ENCODE measurements at regions not wholly inside any gene's neighbourhood (a gene's known extent, or its start where the extent isn't known, plus 50 kb on each side); places are given as distances from the start of the nearest gene placed in this dataset.

DNA sequence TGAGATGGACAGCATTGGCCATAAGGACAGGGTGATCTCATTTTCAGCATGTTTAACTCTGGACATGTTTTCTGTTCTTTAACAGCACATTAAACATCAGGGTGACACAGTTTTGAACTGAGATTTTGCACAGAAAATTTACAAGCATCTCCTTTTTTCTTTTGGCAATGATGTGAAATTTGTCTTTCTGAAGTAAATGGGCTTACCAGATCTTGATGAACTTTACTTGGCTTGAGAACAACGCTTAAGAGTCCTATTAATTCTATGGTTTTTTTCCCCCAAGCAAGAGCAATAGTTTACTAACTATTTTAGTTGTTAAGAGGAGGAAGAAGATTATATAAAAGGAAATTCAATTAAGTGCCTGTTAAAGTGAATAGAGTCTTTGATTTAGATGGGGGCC lies 491.0 kb downstream of the SNAPC1 start:
- Histone ChIP-seq H3K9me3 (ENCODE audit: control extremely low read depth in 1 of 3, control insufficient read depth in 2 of 3, insufficient read depth in 1 of 3, low read length in 2 of 3) (no peaks in the 10 kb centered on the region), H3K4me3 (ENCODE audit: control extremely low read depth in 1 of 5, extremely low read depth in 1 of 5, insufficient read depth in 1 of 5, low read depth in 2 of 5, low read length in 4 of 5) (no peak overlapping the region), H4K20me1 (ENCODE audit: control insufficient read depth, insufficient read depth, low read length, poor library complexity, severe bottlenecking) (no peaks in the 10 kb centered on the region), H3K79me2 (ENCODE audit: control insufficient read depth, insufficient read depth, low read length) (no peaks in the 10 kb centered on the region), H3K36me3 (replicated peaks in 1 of 2; ENCODE audit: control extremely low read depth in 1 of 2, control insufficient read depth in 1 of 2, extremely low read depth in 1 of 2, insufficient read depth in 2 of 2, low read length in 1 of 2) (no peaks in the 10 kb centered on the region), H3K9ac (ENCODE audit: low read length) (no peak overlapping the region), H3K27ac (ENCODE audit: low read length in 2 of 2) (no peak overlapping the region), H2AFZ (ENCODE audit: insufficient read depth, low read depth, low read length, poor library complexity, severe bottlenecking) (no peak overlapping the region), H3K4me1 (ENCODE audit: control insufficient read depth in 2 of 2, insufficient read depth in 2 of 2, low read length in 2 of 2) (no peaks in the 10 kb centered on the region), H3K4me2 (replicated peaks; ENCODE audit: low read depth, low read length, poor library complexity, severe bottlenecking) (no peak overlapping the region), H3K27me3 (replicated peaks in 1 of 4; ENCODE audit: control extremely low read depth in 1 of 4, control insufficient read depth in 3 of 4, insufficient read depth in 4 of 4, low read length in 3 of 4) (no peaks in the 10 kb centered on the region)
- ChIA-PET POLR2A (no interaction called here), CTCF (no interaction called here)
- Mint-ChIP-seq H3K9me3 (ENCODE audit: insufficient read depth) (no peaks in the 10 kb centered on the region), H3K27ac (no peak overlapping the region), H3K27me3 (peaks cover 16% of the 10 kb centered on the region), H3K4me3 (no peak overlapping the region), H3K4me1 (no peaks in the 10 kb centered on the region)
- DNase-seq (no peak), ATAC-seq (ENCODE audit: low read depth) (no peak)
- TF ChIP-seq, protein P1, sequence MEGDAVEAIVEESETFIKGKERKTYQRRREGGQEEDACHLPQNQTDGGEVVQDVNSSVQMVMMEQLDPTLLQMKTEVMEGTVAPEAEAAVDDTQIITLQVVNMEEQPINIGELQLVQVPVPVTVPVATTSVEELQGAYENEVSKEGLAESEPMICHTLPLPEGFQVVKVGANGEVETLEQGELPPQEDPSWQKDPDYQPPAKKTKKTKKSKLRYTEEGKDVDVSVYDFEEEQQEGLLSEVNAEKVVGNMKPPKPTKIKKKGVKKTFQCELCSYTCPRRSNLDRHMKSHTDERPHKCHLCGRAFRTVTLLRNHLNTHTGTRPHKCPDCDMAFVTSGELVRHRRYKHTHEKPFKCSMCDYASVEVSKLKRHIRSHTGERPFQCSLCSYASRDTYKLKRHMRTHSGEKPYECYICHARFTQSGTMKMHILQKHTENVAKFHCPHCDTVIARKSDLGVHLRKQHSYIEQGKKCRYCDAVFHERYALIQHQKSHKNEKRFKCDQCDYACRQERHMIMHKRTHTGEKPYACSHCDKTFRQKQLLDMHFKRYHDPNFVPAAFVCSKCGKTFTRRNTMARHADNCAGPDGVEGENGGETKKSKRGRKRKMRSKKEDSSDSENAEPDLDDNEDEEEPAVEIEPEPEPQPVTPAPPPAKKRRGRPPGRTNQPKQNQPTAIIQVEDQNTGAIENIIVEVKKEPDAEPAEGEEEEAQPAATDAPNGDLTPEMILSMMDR (IDR thresholded peaks at IDR 0.05): no peak
- no peak for TF ChIP-seq EZH2 (IDR thresholded peaks at IDR 0.05; ENCODE audit: borderline replicate concordance, insufficient read depth, low read depth, low read length, poor library complexity, severe bottlenecking)
- intact Hi-C loops (cut with micrococcal nuclease): no loop called here
- no CpG with 5 or more reads among the region's 1 CpG for WGBS (ENCODE audit: insufficient coverage)

DNA sequence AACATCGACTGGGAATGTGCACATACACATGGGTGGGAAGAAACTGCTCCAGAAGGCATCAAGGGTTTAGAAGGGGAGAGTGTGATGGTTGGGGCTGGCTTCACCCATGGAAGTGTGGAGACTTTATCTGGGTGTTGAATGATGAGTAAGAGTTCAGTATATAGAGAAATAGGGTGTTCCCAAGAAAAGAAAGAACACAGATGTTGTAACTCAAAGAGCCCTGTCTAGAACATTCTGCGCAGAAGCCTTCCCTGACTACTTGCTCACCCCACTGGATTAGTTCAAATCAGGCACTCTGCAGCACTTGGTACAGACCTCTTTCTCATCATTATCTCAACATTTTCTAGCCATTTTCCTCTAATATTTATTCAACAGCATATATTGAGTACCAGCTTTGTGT lies 491.7 kb downstream of the SNAPC1 start:
- Mint-ChIP-seq H3K4me3 (no peak overlapping the region), H3K27ac (no peak overlapping the region), H3K9me3 (ENCODE audit: insufficient read depth) (no peaks in the 10 kb centered on the region), H3K4me1 (no peaks in the 10 kb centered on the region), H3K27me3 (peaks cover 12% of the 10 kb centered on the region)
- ATAC-seq (ENCODE audit: low read depth) (no peak), DNase-seq (no peak)
- ChIA-PET POLR2A (no interaction called here), CTCF (no interaction called here)
- Histone ChIP-seq H3K4me3 (ENCODE audit: control extremely low read depth in 1 of 5, extremely low read depth in 1 of 5, insufficient read depth in 1 of 5, low read depth in 2 of 5, low read length in 4 of 5) (no peak overlapping the region), H3K79me2 (ENCODE audit: control insufficient read depth, insufficient read depth, low read length) (no peaks in the 10 kb centered on the region), H3K9ac (ENCODE audit: low read length) (no peak overlapping the region), H2AFZ (ENCODE audit: insufficient read depth, low read depth, low read length, poor library complexity, severe bottlenecking) (no peak overlapping the region), H3K27ac (ENCODE audit: low read length in 2 of 2) (no peak overlapping the region), H3K36me3 (replicated peaks in 1 of 2; ENCODE audit: control extremely low read depth in 1 of 2, control insufficient read depth in 1 of 2, extremely low read depth in 1 of 2, insufficient read depth in 2 of 2, low read length in 1 of 2) (no peaks in the 10 kb centered on the region), H3K27me3 (replicated peaks in 1 of 4; ENCODE audit: control extremely low read depth in 1 of 4, control insufficient read depth in 3 of 4, insufficient read depth in 4 of 4, low read length in 3 of 4) (no peaks in the 10 kb centered on the region), H3K9me3 (ENCODE audit: control extremely low read depth in 1 of 3, control insufficient read depth in 2 of 3, insufficient read depth in 1 of 3, low read length in 2 of 3) (no peaks in the 10 kb centered on the region), H4K20me1 (ENCODE audit: control insufficient read depth, insufficient read depth, low read length, poor library complexity, severe bottlenecking) (no peaks in the 10 kb centered on the region), H3K4me2 (replicated peaks; ENCODE audit: low read depth, low read length, poor library complexity, severe bottlenecking) (no peak overlapping the region), H3K4me1 (ENCODE audit: control insufficient read depth in 2 of 2, insufficient read depth in 2 of 2, low read length in 2 of 2) (no peaks in the 10 kb centered on the region)
- 100% methylated on average over 2 of the region's 2 CpGs for WGBS (ENCODE audit: insufficient coverage)
- TF ChIP-seq, protein P1 (IDR thresholded peaks at IDR 0.05): no peak
- no peak for TF ChIP-seq EZH2 (IDR thresholded peaks at IDR 0.05; ENCODE audit: borderline replicate concordance, insufficient read depth, low read depth, low read length, poor library complexity, severe bottlenecking)
- intact Hi-C loops (cut with micrococcal nuclease): no loop called here
